KMS-11 (cell line): ENCODE measurements at regions not wholly inside any gene's neighbourhood (a gene's known extent, or its start where the extent isn't known, plus 50 kb on each side); places are given as distances from the start of the nearest gene placed in this dataset.

ENCODE experiments used
- H2AFZ ChIP-seq: fragments of 200-600 bp; sonication (generic); 2 replicates; pipeline ENCODE4 v1.6.1; 2016; ENCODE audit warnings: antibody characterized with exemption, mixed run types, low read depth
- H3K27ac ChIP-seq: fragments of 200-600 bp; sonication (generic); 2 replicates; pipeline ENCODE4 v1.6.1; 2016; ENCODE audit warnings: mild to moderate bottlenecking, mixed run types
- H3K27me3 ChIP-seq: fragments of 200-600 bp; sonication (generic); 2 replicates; pipeline ENCODE4 v1.6.1; 2017; ENCODE audit warnings: mild to moderate bottlenecking, low read depth, mixed run types, moderate library complexity; ENCODE audit not compliant: insufficient read depth
- H3K36me3 ChIP-seq: fragments of 200-600 bp; sonication (generic); 2 replicates; pipeline ENCODE4 v1.6.1; 2017; ENCODE audit warnings: mild to moderate bottlenecking, mixed run types; ENCODE audit not compliant: insufficient read depth
- H3K4me1 ChIP-seq: fragments of 200-600 bp; sonication (generic); 2 replicates; pipeline ENCODE4 v1.6.1; 2016; ENCODE audit warnings: mild to moderate bottlenecking, low read depth, mixed run types; ENCODE audit not compliant: poor library complexity, severe bottlenecking
- H3K4me2 ChIP-seq: fragments of 200-600 bp; sonication (generic); 2 replicates; pipeline ENCODE4 v1.7.0; 2016; ENCODE audit warnings: mild to moderate bottlenecking, mixed run types
- H3K4me3 ChIP-seq: fragments of 200-600 bp; sonication (generic); IDR thresholded peaks from 2 replicates; pipeline ENCODE4 v1.6.1; 2017; ENCODE audit warnings: low read depth, low read length, mixed read lengths; ENCODE audit not compliant: insufficient read depth
- H3K79me2 ChIP-seq: fragments of 200-600 bp; sonication (generic); 2 replicates; pipeline ENCODE4 v1.6.1; 2016; ENCODE audit warnings: low read depth, mixed run types; ENCODE audit not compliant: insufficient read depth
- H3K9ac ChIP-seq: fragments of 200-600 bp; sonication (generic); 2 replicates; pipeline ENCODE4 v1.6.1; 2016; ENCODE audit warnings: mild to moderate bottlenecking, mixed run types
- H4K20me1 ChIP-seq: fragments of 200-600 bp; sonication (generic); 2 replicates; pipeline ENCODE4 v1.6.1; 2016; ENCODE audit warnings: mild to moderate bottlenecking, mixed run types; ENCODE audit not compliant: insufficient read depth
- TF ChIP-seq, protein P1 (sequence below): fragments of 200-600 bp; sonication (generic); conservative IDR thresholded peaks from 2 replicates; pipeline ENCODE4 v1.6.1; 2017; ENCODE audit warnings: low read depth, mild to moderate bottlenecking, antibody characterized with exemption, low read length, moderate library complexity, mixed read lengths

GRCh38 chr16:87093804-87094555, 223.2 kb downstream of the C16orf95 start:
- Histone ChIP-seq H4K20me1 (no peaks in the 10 kb centered on the region), H3K27ac (no peak overlapping the region), H3K4me1 (no peaks in the 10 kb centered on the region), H3K27me3 (no peaks in the 10 kb centered on the region; the same call in 1 of the 2 replicates), H3K79me2 (no peaks in the 10 kb centered on the region), H2AFZ (no peak overlapping the region), H3K4me2 (no peak overlapping the region), H3K9ac (no peak overlapping the region), H3K4me3 (no peak overlapping the region), H3K36me3 (no peaks in the 10 kb centered on the region)
- TF ChIP-seq, protein P1, sequence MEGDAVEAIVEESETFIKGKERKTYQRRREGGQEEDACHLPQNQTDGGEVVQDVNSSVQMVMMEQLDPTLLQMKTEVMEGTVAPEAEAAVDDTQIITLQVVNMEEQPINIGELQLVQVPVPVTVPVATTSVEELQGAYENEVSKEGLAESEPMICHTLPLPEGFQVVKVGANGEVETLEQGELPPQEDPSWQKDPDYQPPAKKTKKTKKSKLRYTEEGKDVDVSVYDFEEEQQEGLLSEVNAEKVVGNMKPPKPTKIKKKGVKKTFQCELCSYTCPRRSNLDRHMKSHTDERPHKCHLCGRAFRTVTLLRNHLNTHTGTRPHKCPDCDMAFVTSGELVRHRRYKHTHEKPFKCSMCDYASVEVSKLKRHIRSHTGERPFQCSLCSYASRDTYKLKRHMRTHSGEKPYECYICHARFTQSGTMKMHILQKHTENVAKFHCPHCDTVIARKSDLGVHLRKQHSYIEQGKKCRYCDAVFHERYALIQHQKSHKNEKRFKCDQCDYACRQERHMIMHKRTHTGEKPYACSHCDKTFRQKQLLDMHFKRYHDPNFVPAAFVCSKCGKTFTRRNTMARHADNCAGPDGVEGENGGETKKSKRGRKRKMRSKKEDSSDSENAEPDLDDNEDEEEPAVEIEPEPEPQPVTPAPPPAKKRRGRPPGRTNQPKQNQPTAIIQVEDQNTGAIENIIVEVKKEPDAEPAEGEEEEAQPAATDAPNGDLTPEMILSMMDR, result no peak

DNA sequence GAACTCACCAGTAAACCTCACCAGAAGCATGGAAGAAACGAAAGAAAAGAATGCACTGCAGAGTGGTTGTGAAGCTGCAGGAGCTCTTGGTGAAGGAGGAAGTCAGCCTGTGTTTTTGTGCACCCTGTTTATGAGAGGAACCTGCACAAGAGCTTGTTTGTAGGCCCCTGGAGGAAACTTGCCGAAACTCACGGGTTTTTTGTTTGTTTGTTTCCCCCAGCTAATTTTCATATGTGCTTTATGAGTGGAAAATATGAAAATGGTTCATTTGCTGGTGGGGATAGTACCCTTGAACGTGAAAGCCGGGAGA, 222.7 kb downstream of the C16orf95 start:
- H3K27me3 ChIP-seq, result no peaks in the 10 kb centered on the region; the same call in 1 of the 2 replicates
- no peaks in the 10 kb centered on the region for H3K79me2 ChIP-seq
- no peak overlapping the region for H3K27ac ChIP-seq
- H4K20me1 ChIP-seq, result no peaks in the 10 kb centered on the region
- H3K4me3 ChIP-seq, result no peak overlapping the region
- H3K9ac ChIP-seq, result no peak overlapping the region
- no peak overlapping the region for H2AFZ ChIP-seq
- TF ChIP-seq, protein P1, result no peak
- H3K4me1 ChIP-seq, result no peaks in the 10 kb centered on the region
- H3K4me2 ChIP-seq, result no peak overlapping the region
- H3K36me3 ChIP-seq, result no peaks in the 10 kb centered on the region

- TF ChIP-seq, protein P1, result no peak
- H3K4me1 ChIP-seq, result no peaks in the 10 kb centered on the region
- no peak overlapping the region for H3K4me2 ChIP-seq
- no peaks in the 10 kb centered on the region for H3K79me2 ChIP-seq
- no peaks in the 10 kb centered on the region for H4K20me1 ChIP-seq
- H3K27ac ChIP-seq, result no peak overlapping the region
- no peaks in the 10 kb centered on the region for H3K36me3 ChIP-seq
- H3K4me3 ChIP-seq, result no peak overlapping the region
- no peak overlapping the region for H3K9ac ChIP-seq
- H3K27me3 ChIP-seq, result no peaks in the 10 kb centered on the region; the same call in 1 of the 2 replicates
- no peak overlapping the region for H2AFZ ChIP-seq
Observed at GRCh38 chr16:87095271-87095670, 221.9 kb downstream of the C16orf95 start.

DNA sequence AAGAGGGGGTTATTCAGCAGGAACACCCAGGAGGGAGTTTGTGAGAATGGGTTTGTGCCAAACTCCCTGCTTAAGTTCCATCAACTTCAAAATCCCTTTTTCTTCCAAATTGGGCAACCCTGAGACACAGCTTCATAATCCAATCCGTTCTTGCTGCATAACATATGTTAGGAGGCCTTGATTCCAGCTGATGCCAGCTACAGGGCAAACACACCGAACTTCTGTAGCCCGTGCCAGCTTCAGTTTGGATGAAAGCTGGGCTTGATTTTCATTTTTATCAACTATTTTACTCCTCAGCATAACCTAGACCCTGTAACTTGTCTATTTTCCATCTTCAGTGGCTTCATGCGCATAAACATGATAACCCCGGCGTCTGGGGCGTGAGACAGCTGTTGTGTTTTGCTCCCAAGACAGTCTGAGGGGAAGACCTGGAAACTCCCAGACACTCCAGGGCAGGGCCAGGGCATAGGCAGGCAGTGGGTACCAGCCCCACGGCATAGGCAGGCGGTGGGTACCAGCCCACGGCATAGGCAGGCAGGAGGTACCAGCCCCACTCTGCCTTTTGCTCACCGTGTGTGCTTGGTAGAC, 220.4 kb downstream of the C16orf95 start:
- no peaks in the 10 kb centered on the region for H3K4me1 ChIP-seq
- no peak overlapping the region for H3K27ac ChIP-seq
- no peak overlapping the region for H3K4me2 ChIP-seq
- no peaks in the 10 kb centered on the region for H3K36me3 ChIP-seq
- H3K4me3 ChIP-seq, result no peak overlapping the region
- H3K27me3 ChIP-seq, result no peaks in the 10 kb centered on the region; the same call in 1 of the 2 replicates
- H3K79me2 ChIP-seq, result no peaks in the 10 kb centered on the region
- H2AFZ ChIP-seq, result no peak overlapping the region
- no peaks in the 10 kb centered on the region for H4K20me1 ChIP-seq
- TF ChIP-seq, protein P1, result no peak
- no peak overlapping the region for H3K9ac ChIP-seq
